GM12874 (cell line): ENCODE measurements at regions not wholly inside any gene's neighbourhood (a gene's known extent, or its start where the extent isn't known, plus 50 kb on each side); places are given as distances from the start of the nearest gene placed in this dataset.

Experiments used
- CTCF ChIP-seq: IDR thresholded peaks from 2 replicates; pipeline ENCODE4 v1.5.1; 2011; ENCODE audit warnings: low read depth, mild to moderate bottlenecking, control low read depth, low read length, moderate library complexity; ENCODE audit not compliant: insufficient read depth

DNA sequence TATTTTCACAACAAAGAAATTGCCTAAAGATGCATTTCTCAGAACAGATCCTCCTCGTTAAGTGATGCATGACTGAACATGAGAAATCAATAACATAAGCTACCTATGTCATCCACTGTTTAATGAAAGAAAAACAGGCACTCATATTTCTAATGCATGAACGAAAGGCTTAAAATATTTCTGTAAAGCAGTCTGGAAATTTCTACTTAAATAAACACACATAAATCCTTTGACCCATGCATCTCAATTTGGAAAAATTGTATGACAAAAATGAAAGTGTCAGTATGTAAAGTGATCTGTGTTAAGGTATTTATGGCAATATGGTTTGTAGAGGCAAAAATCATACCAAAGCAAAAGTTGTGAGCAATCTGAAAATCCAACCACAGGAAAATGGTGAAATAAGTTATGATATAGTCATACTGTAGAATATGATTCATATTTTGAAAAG, 399.2 kb upstream of the GRAMD2B start:
- no peak for TF ChIP-seq CTCF

DNA sequence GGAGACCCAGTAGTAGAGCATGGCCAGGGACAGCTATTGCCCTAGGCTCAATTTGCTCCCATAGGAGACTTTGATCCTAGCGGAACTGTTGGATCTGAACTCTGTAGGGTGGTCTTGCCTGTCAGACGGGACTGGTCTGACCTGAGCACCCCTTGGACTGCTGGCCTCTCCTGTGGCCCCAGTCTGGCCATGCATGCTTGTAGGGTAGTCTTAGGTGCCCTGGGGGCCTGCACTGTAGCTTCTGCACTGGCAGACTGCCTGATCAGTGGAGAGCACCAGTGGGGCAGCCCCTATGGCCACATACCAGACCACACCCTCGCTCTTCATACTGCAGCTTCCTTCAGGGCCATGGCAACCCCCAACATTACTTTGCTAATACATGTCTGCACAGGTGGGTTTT, 396.1 kb upstream of the GRAMD2B start:
- TF ChIP-seq CTCF: no peak

GRCh38 chr5:126027652-126028051, 395.6 kb upstream of the GRAMD2B start:
- no peak for TF ChIP-seq CTCF

DNA sequence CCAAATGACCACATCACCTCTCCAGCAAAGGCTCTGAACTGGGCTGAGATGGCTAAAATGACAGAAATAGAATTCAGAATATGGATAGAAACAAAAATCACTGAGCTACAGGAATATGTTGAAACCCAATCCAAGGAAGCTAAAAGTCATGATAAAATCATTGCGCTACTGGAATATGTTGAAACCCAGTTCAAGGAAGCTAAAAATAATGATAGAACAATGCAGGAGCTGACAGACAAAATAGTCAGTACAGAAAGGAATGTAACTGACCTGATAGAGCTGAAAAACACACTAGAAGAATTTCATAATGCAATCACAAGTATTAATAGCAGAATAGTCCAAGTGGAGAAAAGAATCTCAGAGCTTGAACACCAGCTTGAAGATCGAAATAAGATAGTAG, 394.9 kb upstream of the GRAMD2B start:
- no peak for TF ChIP-seq CTCF

GRCh38 chr5:126030698-126031097, 392.5 kb upstream of the GRAMD2B start:
- TF ChIP-seq CTCF: no peak

DNA sequence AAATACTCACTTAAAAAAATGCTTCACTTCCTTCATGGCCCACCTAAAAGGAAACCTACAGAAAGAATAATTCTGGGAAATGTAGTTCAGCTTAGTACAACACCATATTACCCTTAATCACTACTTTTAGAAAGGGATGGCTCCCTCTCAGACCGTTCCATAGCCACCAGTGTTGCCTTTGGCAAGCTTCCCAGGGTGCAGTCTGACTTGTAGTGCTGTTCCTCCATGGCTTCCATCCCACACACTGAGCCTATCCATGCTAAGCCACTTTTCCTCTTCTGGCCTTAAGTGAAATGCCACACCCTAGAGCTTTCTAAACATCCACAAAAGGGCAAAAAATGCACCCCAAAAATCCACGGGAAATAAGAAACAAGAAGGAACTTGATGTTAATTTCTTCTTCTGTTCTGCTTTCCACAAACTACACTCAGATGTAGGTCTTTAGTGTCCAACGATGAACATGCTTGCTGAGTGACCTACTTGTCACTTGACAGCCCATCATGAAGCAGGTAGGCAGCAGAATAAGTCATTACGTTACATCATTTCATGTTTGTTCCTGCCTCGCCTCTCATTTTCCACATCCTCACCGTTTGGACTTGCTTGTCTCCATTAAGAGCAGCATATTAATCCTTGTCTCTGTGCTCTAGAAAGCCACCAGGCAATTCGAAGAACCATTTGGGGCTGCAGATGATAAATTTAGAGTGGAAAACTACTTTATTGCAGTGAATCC, 391.1 kb upstream of the GRAMD2B start:
- TF ChIP-seq CTCF: no peak

- no peak for TF ChIP-seq CTCF
Observed at GRCh38 chr5:126043688-126044087, 379.5 kb upstream of the GRAMD2B start.
